Kidney (tissue), 13 donors: ENCODE measurements at regions not wholly inside any gene's neighbourhood (a gene's known extent, or its start where the extent isn't known, plus 50 kb on each side); places are given as distances from the start of the nearest gene placed in this dataset.
"Not testable (repeated sequence)": the region's sequence is repeated elsewhere in the genome, so short reads cannot be mapped to it uniquely, and the experiment has no call there.

Experiments
- DNase-seq, 5 donors: peaks; one replicate each; pipeline ENCODE4 v3.0.0-alpha.2; 2013 to 2020
- FAIRE-seq: peaks from 2 replicates; lab custom pipeline; 2012; peaks lifted over from hg19 to GRCh38; lab: Jason Lieb, UNC
- H3K27ac ChIP-seq, 2 donors: one replicate each; pipeline ENCODE4 v1.7.0; 2013; ENCODE audit warnings: low read depth in 2 of 2, low read length in 2 of 2, inconsistent platforms in 1 of 2
- H3K27me3 ChIP-seq: one replicate; pipeline ENCODE4 v1.7.1; 2013; ENCODE audit warnings: low read length, inconsistent platforms; ENCODE audit not compliant: control insufficient read depth, insufficient read depth
- H3K36me3 ChIP-seq, 3 donors: one replicate each; pipeline versions ENCODE4 v1.7.0 to v1.7.1; 2013; ENCODE audit warnings: low read length in 3 of 3, control low read depth in 1 of 3, inconsistent platforms in 1 of 3; ENCODE audit not compliant: insufficient read depth in 3 of 3, control insufficient read depth in 2 of 3
- H3K4me1 ChIP-seq, 3 donors: one replicate each; pipeline versions ENCODE4 v1.7.0 to v1.7.1; 2013; ENCODE audit warnings: low read length in 3 of 3, inconsistent platforms in 1 of 3, low read depth in 1 of 3; ENCODE audit not compliant: control insufficient read depth in 2 of 3, insufficient read depth in 2 of 3
- H3K4me3 ChIP-seq, 3 donors: one replicate each; pipeline versions ENCODE4 v1.7.0 to v1.8.1; 2013; ENCODE audit warnings: low read length in 3 of 3, control low read depth in 1 of 3, inconsistent platforms in 1 of 3
- H3K9ac ChIP-seq, 3 donors: one replicate each; pipeline versions ENCODE4 v1.7.0 to v1.7.1; 2013; ENCODE audit warnings: low read length in 3 of 3, control low read depth in 1 of 3, inconsistent platforms in 1 of 3
- H3K9me3 ChIP-seq, 3 donors: one replicate each; pipeline versions ENCODE4 v1.7.0 to v1.7.1; 2013; ENCODE audit warnings: low read length in 3 of 3, control low read depth in 1 of 3, inconsistent platforms in 1 of 3; ENCODE audit not compliant: control insufficient read depth in 2 of 3, insufficient read depth in 1 of 3
- CTCF ChIP-seq: IDR thresholded peaks from 3 replicates; pipeline ENCODE4 v1.5.1; 2012; ENCODE audit warnings: mild to moderate bottlenecking, moderate library complexity, borderline replicate concordance; ENCODE audit not compliant: insufficient read depth; ENCODE audit errors: extremely low read depth
- intact Hi-C: fragments of 100-400 bp; cut with DNase I; formaldehyde crosslinking; loops from one replicate; pipeline ENCODE4 v1.11.1; 2022
- donor health status: control.
- donor health status: control.
- donor health status: control.
- donor health status: control.
- donor health status: control.
- donor health status: DM: yes; HTN: yes; CAD: no.
- donor health status: Normal renal cell carcinoma (clear cell type).

GRCh38 chr4:67327245-67328017 lies 217.9 kb downstream of the CENPC start:
- H3K4me3 ChIP-seq, result no peak overlapping the region
- no peak overlapping the region for H3K9ac ChIP-seq
- H3K36me3 ChIP-seq, result no peaks in the 10 kb centered on the region
- FAIRE-seq (peak; percentile 62), DNase-seq (peak in 4 of 5 donors; percentile 36 to 85 (median 59))
- no peak overlapping the region for H3K27ac ChIP-seq
- H3K4me1 ChIP-seq, result no peaks in the 10 kb centered on the region
- no peaks in the 10 kb centered on the region for H3K9me3 ChIP-seq
- no peaks in the 10 kb centered on the region for H3K27me3 ChIP-seq
- peak; percentile 75 for TF ChIP-seq CTCF
- intact Hi-C loops, result no loop called here

- Histone ChIP-seq H3K9ac (no peak overlapping the region), H3K4me1 (no peaks in the 10 kb centered on the region), H3K27ac (no peak overlapping the region), H3K27me3 (no peaks in the 10 kb centered on the region), H3K4me3 (no peak overlapping the region), H3K9me3 (no peaks in the 10 kb centered on the region), H3K36me3 (no peaks in the 10 kb centered on the region)
- intact Hi-C loops, result no loop called here
- TF ChIP-seq CTCF, result no peak
- DNase-seq (no peak), FAIRE-seq (no peak)
These were observed 219.5 kb downstream of the CENPC start for GRCh38 chr4:67325791-67326190.

GRCh38 chr4:67320645-67321044 lies 224.7 kb downstream of the CENPC start:
- no peak for DNase-seq
- Histone ChIP-seq H3K4me3 (no peak overlapping the region), H3K9me3 (no peaks in the 10 kb centered on the region), H3K27me3 (no peaks in the 10 kb centered on the region), H3K36me3 (no peaks in the 10 kb centered on the region), H3K4me1 (no peaks in the 10 kb centered on the region), H3K27ac (no peak overlapping the region), H3K9ac (no peak overlapping the region)
- no peak for TF ChIP-seq CTCF
- intact Hi-C loops, result no loop called here
- no peak for FAIRE-seq

- H3K36me3 ChIP-seq, DNase-seq, H3K9ac ChIP-seq, intact Hi-C loops, H3K27ac ChIP-seq, H3K4me3 ChIP-seq, FAIRE-seq, H3K4me1 ChIP-seq, H3K27me3 ChIP-seq, H3K9me3 ChIP-seq: not testable (repeated sequence)
These were observed 225.7 kb downstream of the CENPC start for GRCh38 chr4:67319607-67320006.

GRCh38 chr4:67300497-67301185 lies 244.7 kb downstream of the CENPC start:
- H3K36me3 ChIP-seq, H3K9ac ChIP-seq, DNase-seq, H3K27ac ChIP-seq, H3K9me3 ChIP-seq, FAIRE-seq, H3K4me1 ChIP-seq, H3K4me3 ChIP-seq, H3K27me3 ChIP-seq, intact Hi-C loops: not testable (repeated sequence)
